Esophagus muscularis mucosa (tissue), 4 donors: ENCODE measurements at regions not wholly inside any gene's neighbourhood (a gene's known extent, or its start where the extent isn't known, plus 50 kb on each side); places are given as distances from the start of the nearest gene placed in this dataset.

ENCODE experiments used
- DNase-seq: peaks from one replicate; pipeline ENCODE4 v3.0.0-alpha.2; 2017; ENCODE audit errors: extremely low spot score
- H3K27ac ChIP-seq, 4 donors: fragments of 200-600 bp; sonication (generic); replicated peaks in 1 of 4; 1 replicate in 3 of 4; 2 replicates in 1 of 4; pipeline ENCODE4 v1.5.1; 2016 to 2019; ENCODE audit warnings: mild to moderate bottlenecking in 1 of 4
- H3K27me3 ChIP-seq, 4 donors: fragments of 200-600 bp; sonication (generic); one replicate each; pipeline versions ENCODE4 v1.5.1 to v1.6.0; 2016 to 2019
- H3K36me3 ChIP-seq, 4 donors: fragments of 200-600 bp; sonication (generic); one replicate each; pipeline ENCODE4 v1.5.1; 2016 to 2019
- H3K4me1 ChIP-seq, 4 donors: fragments of 200-600 bp; sonication (generic); one replicate each; pipeline ENCODE4 v1.5.1; 2016 to 2019
- H3K4me3 ChIP-seq, 4 donors: fragments of 200-600 bp; sonication (generic); 1 replicate in 2 of 4; 2 replicates in 2 of 4; pipeline ENCODE4 v1.5.1; 2016 to 2019; ENCODE audit warnings: mild to moderate bottlenecking in 4 of 4, moderate library complexity in 1 of 4
- H3K9me3 ChIP-seq, 4 donors: fragments of 200-600 bp; sonication (generic); 1 replicate in 3 of 4; 2 replicates in 1 of 4; pipeline ENCODE4 v1.5.1; 2016 to 2019
- EP300 ChIP-seq: sonication (generic); formaldehyde crosslinking; IDR thresholded peaks from one replicate; pipeline ENCODE4 v1.6.1; 2017; ENCODE audit warnings: antibody characterized with exemption
- POLR2A ChIP-seq: fragments of 450-650 bp; IDR thresholded peaks from one replicate; pipeline ENCODE4 v1.6.1; 2017; ENCODE audit warnings: antibody characterized with exemption, moderate library complexity, mild to moderate bottlenecking, low read depth
- POLR2AphosphoS5 ChIP-seq, 2 donors: sonication (generic); formaldehyde crosslinking; IDR thresholded peaks; one replicate each; pipeline ENCODE4 v1.6.1; 2017; ENCODE audit warnings: antibody characterized with exemption in 2 of 2
- WGBS: methylation state at CpG from one replicate; pipeline ENCODE4 v1.1.5; 2018; 5-methylcytosine and 5-hydroxymethylcytosine counted together
- intact Hi-C: fragments of 100-400 bp; cut with DNase I; formaldehyde crosslinking; loops from one replicate; pipeline ENCODE4 v1.15.1; 2023
- TF ChIP-seq, protein P1 (sequence below), 3 experiments: fragments of 200-600 bp in 2 of 3; fragments of 450-650 bp in 1 of 3; sonication (generic) in 2 of 3; IDR thresholded peaks; one replicate each; pipeline ENCODE4 v1.5.1; 2017 to 2019; ENCODE audit warnings: antibody characterized with exemption in 3 of 3, mild to moderate bottlenecking in 2 of 3, moderate library complexity in 1 of 3

- no peak for DNase-seq
- Histone ChIP-seq H3K9me3 (no peaks in the 10 kb centered on the region), H3K27ac (no peak overlapping the region), H3K4me1 (no peaks in the 10 kb centered on the region), H3K36me3 (no peaks in the 10 kb centered on the region), H3K4me3 (no peak overlapping the region), H3K27me3 (no peaks in the 10 kb centered on the region)
- intact Hi-C loops, result no loop called here
- whole genome bisulfite sequencing, result 65% methylated on average over 5 of the region's 5 CpGs
- TF ChIP-seq EP300 (no peak), POLR2A (no peak), POLR2AphosphoS5 (IDR thresholded peaks at IDR 0.05) (no peak)
- TF ChIP-seq, protein P1, sequence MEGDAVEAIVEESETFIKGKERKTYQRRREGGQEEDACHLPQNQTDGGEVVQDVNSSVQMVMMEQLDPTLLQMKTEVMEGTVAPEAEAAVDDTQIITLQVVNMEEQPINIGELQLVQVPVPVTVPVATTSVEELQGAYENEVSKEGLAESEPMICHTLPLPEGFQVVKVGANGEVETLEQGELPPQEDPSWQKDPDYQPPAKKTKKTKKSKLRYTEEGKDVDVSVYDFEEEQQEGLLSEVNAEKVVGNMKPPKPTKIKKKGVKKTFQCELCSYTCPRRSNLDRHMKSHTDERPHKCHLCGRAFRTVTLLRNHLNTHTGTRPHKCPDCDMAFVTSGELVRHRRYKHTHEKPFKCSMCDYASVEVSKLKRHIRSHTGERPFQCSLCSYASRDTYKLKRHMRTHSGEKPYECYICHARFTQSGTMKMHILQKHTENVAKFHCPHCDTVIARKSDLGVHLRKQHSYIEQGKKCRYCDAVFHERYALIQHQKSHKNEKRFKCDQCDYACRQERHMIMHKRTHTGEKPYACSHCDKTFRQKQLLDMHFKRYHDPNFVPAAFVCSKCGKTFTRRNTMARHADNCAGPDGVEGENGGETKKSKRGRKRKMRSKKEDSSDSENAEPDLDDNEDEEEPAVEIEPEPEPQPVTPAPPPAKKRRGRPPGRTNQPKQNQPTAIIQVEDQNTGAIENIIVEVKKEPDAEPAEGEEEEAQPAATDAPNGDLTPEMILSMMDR (IDR thresholded peaks at IDR 0.05), result no peak
Measured at GRCh38 chr5:53256746-53257145, 147.2 kb upstream of the MOCS2 start.

DNA sequence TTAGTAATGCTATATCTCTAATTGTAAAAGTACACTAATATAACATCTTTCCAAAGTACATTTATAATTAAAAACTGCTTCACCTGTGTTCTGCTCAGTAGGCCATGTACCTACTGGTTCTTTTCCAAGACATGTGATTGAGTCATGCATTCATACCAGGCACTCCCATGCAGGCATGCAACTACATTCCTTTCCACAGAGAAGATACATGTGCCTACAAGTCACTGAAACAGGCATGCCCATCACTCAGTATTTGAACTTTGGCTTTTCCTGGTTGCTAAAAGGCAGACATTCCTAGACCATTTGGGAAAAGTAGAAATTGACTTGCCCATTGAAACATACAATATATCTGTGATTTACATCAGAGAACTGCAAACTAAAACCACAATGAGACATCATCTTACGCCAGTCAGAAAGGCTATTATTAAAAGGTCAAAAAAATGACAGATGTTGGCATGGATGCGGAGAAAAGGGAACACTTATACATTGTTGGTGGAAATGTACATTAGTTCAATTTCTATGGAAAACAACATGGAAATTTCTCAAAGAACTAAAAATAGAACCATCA lies 148.3 kb upstream of the MOCS2 start:
- Histone ChIP-seq H3K9me3 (no peaks in the 10 kb centered on the region), H3K27ac (no peak overlapping the region), H3K36me3 (no peaks in the 10 kb centered on the region), H3K4me3 (no peak overlapping the region), H3K4me1 (no peaks in the 10 kb centered on the region), H3K27me3 (no peaks in the 10 kb centered on the region)
- TF ChIP-seq, protein P1 (IDR thresholded peaks at IDR 0.05), result no peak
- TF ChIP-seq POLR2AphosphoS5 (IDR thresholded peaks at IDR 0.05) (no peak), EP300 (no peak), POLR2A (no peak)
- WGBS, result 95% methylated on average over 2 of the region's 2 CpGs
- intact Hi-C loops, result no loop called here
- no peak for DNase-seq

GRCh38 chr5:53259176-53259575 lies 149.6 kb upstream of the MOCS2 start:
- Histone ChIP-seq H3K27me3 (no peaks in the 10 kb centered on the region), H3K9me3 (no peaks in the 10 kb centered on the region), H3K4me3 (no peak overlapping the region), H3K36me3 (no peaks in the 10 kb centered on the region), H3K4me1 (peaks cover 0 to 10% (median 5%) of the 10 kb centered on the region in 4 donors), H3K27ac (no peak overlapping the region)
- no peak for DNase-seq
- TF ChIP-seq POLR2A, result no peak
- TF ChIP-seq POLR2AphosphoS5 (IDR thresholded peaks at IDR 0.05), result no peak
- TF ChIP-seq, protein P1 (IDR thresholded peaks at IDR 0.05), result no peak
- no peak for TF ChIP-seq EP300
- WGBS, result 92% methylated on average over 1 of the region's 1 CpG
- intact Hi-C loops, result no loop called here

DNA sequence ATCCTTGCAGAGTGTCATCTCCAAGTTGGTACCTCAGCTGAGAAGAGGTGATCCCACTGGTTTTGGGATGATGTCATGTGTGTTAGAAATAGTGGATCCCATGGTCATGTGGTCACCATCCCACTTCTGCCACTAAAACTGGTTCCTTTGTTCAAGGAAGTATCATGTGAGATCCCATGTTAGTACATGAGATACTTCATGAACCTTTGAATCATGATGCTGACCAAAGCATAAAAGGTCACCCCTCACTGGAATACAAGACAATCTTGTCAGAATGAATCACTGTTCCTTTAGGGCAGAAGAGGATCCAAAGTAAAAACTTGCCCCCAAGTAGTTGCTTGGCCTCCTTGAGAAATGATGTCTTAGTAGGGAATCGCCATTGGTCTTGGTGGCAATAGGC lies 150.9 kb upstream of the MOCS2 start:
- Histone ChIP-seq H3K27ac (no peak overlapping the region), H3K36me3 (no peaks in the 10 kb centered on the region), H3K4me1 (peaks cover 0 to 10% (median 5%) of the 10 kb centered on the region in 4 donors), H3K9me3 (no peaks in the 10 kb centered on the region), H3K27me3 (no peaks in the 10 kb centered on the region), H3K4me3 (no peak overlapping the region)
- 100% methylated on average over 1 of the region's 1 CpG for WGBS
- TF ChIP-seq POLR2AphosphoS5 (IDR thresholded peaks at IDR 0.05), result no peak
- TF ChIP-seq EP300, result no peak
- TF ChIP-seq, protein P1 (IDR thresholded peaks at IDR 0.05), result no peak
- no peak for TF ChIP-seq POLR2A
- no peak for DNase-seq
- intact Hi-C loops, result loop anchor here (5.0 kb wide), 1 partner anchor 172 kb away; no protein-coding TSS in a partner anchor

DNA sequence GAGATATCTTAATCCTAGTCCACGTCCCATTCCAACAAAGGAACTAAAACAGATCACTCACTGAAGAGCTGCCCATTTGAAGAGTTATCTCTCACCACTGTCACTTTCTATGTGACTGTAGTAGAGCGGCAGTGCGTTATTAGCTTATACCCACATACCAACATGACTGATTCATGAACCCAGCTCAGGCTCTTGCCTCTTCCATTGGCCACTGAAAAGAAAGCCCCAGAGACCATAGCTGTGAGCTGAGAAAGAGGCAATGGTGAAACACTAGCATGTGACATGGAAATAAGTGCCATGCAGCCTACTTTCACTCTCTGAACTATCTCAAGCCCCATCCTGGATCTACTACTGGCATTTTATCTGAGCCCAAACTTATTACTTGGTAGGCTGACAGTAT lies 151.7 kb upstream of the MOCS2 start:
- H3K9me3 ChIP-seq, result no peaks in the 10 kb centered on the region
- intact Hi-C loops, result loop anchor here (5.0 kb wide), 1 partner anchor 171 kb away; no protein-coding TSS in a partner anchor
- H3K27ac ChIP-seq, result no peak overlapping the region
- DNase-seq, result no peak
- no peak for TF ChIP-seq POLR2A
- no peak for TF ChIP-seq EP300
- TF ChIP-seq, protein P1 (IDR thresholded peaks at IDR 0.05), result no peak
- no peak for TF ChIP-seq POLR2AphosphoS5 (IDR thresholded peaks at IDR 0.05)
- no peaks in the 10 kb centered on the region for H3K27me3 ChIP-seq
- peaks cover 0 to 10% (median 5%) of the 10 kb centered on the region in 4 donors for H3K4me1 ChIP-seq
- H3K4me3 ChIP-seq, result no peak overlapping the region
- H3K36me3 ChIP-seq, result no peaks in the 10 kb centered on the region
- 81% methylated on average over 3 of the region's 3 CpGs for WGBS
